ENCODE measurements at regions not wholly inside any gene's neighbourhood (a gene's known extent, or its start where the extent isn't known, plus 50 kb on each side); places are given as distances from the start of the nearest gene placed in this dataset.

DNA sequence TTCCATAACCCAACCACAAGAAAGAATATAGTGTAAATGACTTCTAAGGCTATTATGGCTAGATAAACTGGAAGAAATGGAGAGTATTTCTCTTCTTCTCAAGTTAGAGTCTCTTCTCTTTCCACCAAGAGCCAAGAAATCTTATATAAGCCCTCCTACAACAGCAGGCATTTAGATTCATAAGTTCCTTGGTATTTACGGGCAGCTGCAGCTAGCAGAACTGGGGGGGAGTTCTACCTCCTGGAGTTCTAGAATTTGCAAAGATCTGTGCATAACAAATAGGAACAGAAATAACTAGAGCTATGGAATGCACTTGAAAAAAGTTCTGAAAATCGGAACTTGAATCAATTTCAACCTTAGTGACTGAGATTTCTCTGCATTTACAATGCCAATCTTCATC lies 715.2 kb upstream of the GRM3 start:
- TF ChIP-seq EP300 (IDR thresholded peaks at IDR 0.05) (no peak), HDAC2 (IDR thresholded peaks at IDR 0.05) (no peak)
- TF ChIP-seq, protein P1, sequence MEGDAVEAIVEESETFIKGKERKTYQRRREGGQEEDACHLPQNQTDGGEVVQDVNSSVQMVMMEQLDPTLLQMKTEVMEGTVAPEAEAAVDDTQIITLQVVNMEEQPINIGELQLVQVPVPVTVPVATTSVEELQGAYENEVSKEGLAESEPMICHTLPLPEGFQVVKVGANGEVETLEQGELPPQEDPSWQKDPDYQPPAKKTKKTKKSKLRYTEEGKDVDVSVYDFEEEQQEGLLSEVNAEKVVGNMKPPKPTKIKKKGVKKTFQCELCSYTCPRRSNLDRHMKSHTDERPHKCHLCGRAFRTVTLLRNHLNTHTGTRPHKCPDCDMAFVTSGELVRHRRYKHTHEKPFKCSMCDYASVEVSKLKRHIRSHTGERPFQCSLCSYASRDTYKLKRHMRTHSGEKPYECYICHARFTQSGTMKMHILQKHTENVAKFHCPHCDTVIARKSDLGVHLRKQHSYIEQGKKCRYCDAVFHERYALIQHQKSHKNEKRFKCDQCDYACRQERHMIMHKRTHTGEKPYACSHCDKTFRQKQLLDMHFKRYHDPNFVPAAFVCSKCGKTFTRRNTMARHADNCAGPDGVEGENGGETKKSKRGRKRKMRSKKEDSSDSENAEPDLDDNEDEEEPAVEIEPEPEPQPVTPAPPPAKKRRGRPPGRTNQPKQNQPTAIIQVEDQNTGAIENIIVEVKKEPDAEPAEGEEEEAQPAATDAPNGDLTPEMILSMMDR (IDR thresholded peaks at IDR 0.05), result no peak
- TF ChIP-seq, protein P2, sequence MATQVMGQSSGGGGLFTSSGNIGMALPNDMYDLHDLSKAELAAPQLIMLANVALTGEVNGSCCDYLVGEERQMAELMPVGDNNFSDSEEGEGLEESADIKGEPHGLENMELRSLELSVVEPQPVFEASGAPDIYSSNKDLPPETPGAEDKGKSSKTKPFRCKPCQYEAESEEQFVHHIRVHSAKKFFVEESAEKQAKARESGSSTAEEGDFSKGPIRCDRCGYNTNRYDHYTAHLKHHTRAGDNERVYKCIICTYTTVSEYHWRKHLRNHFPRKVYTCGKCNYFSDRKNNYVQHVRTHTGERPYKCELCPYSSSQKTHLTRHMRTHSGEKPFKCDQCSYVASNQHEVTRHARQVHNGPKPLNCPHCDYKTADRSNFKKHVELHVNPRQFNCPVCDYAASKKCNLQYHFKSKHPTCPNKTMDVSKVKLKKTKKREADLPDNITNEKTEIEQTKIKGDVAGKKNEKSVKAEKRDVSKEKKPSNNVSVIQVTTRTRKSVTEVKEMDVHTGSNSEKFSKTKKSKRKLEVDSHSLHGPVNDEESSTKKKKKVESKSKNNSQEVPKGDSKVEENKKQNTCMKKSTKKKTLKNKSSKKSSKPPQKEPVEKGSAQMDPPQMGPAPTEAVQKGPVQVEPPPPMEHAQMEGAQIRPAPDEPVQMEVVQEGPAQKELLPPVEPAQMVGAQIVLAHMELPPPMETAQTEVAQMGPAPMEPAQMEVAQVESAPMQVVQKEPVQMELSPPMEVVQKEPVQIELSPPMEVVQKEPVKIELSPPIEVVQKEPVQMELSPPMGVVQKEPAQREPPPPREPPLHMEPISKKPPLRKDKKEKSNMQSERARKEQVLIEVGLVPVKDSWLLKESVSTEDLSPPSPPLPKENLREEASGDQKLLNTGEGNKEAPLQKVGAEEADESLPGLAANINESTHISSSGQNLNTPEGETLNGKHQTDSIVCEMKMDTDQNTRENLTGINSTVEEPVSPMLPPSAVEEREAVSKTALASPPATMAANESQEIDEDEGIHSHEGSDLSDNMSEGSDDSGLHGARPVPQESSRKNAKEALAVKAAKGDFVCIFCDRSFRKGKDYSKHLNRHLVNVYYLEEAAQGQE (IDR thresholded peaks at IDR 0.05), result no peak

Measured in A549 (cell line).